ENCODE measurements at regions not wholly inside any gene's neighbourhood (a gene's known extent, or its start where the extent isn't known, plus 50 kb on each side); places are given as distances from the start of the nearest gene placed in this dataset.

- H3K27me3 Mint-ChIP-seq = peaks cover 14% of the 10 kb centered on the region
- ATAC-seq (no peak), DNase-seq (no peak)
- intact Hi-C loops (cut with micrococcal nuclease) = no loop called here
- no peaks in the 10 kb centered on the region for H3K9me3 Mint-ChIP-seq
- TF ChIP-seq CTCF (IDR thresholded peaks at IDR 0.05) = no peak
- no peak overlapping the region for H3K4me3 Mint-ChIP-seq
- POLR2A ChIA-PET = no interaction called here
- H3K27ac Mint-ChIP-seq = no peak overlapping the region
- H3K36me3 Mint-ChIP-seq (ENCODE audit: low read depth) = no peaks in the 10 kb centered on the region
- CTCF ChIA-PET = no interaction called here
- peaks cover 4% of the 10 kb centered on the region for H3K4me1 Mint-ChIP-seq (ENCODE audit: low read depth)
Observed at GRCh38 chr9:19663570-19663969, 125.3 kb downstream of the SLC24A2 start.

- Mint-ChIP-seq H3K36me3 (ENCODE audit: low read depth) (no peaks in the 10 kb centered on the region), H3K27me3 (peaks cover 11% of the 10 kb centered on the region), H3K4me3 (no peak overlapping the region), H3K27ac (no peak overlapping the region), H3K9me3 (no peaks in the 10 kb centered on the region), H3K4me1 (ENCODE audit: low read depth) (peaks cover 4% of the 10 kb centered on the region)
- intact Hi-C loops (cut with micrococcal nuclease) = no loop called here
- ChIA-PET CTCF (interaction anchor here (0.9 kb wide), 1 partner anchor 92 kb away, joined by 3 read pairs; no protein-coding TSS in a partner anchor), POLR2A (no interaction called here)
- TF ChIP-seq CTCF (IDR thresholded peaks at IDR 0.05) = no peak
- ATAC-seq = no peak
- no peak for DNase-seq
Observed at GRCh38 chr9:19662213-19662612, 126.6 kb downstream of the SLC24A2 start.

GRCh38 chr9:19660019-19660418 lies 128.8 kb downstream of the SLC24A2 start:
- Mint-ChIP-seq H3K27me3 (peaks cover 11% of the 10 kb centered on the region), H3K4me1 (ENCODE audit: low read depth) (peaks cover under 1% of the 10 kb centered on the region), H3K36me3 (ENCODE audit: low read depth) (no peaks in the 10 kb centered on the region), H3K9me3 (no peaks in the 10 kb centered on the region), H3K4me3 (no peak overlapping the region), H3K27ac (no peak overlapping the region)
- ChIA-PET POLR2A (no interaction called here), CTCF (no interaction called here)
- no peak for ATAC-seq
- TF ChIP-seq CTCF (IDR thresholded peaks at IDR 0.05) = no peak
- no peak for DNase-seq
- intact Hi-C loops (cut with micrococcal nuclease) = no loop called here

GRCh38 chr9:19656704-19657103 lies 132.1 kb downstream of the SLC24A2 start:
- no peaks in the 10 kb centered on the region for H3K4me1 Mint-ChIP-seq (ENCODE audit: low read depth)
- CTCF ChIA-PET = no interaction called here
- no peak overlapping the region for H3K4me3 Mint-ChIP-seq
- POLR2A ChIA-PET = no interaction called here
- no peaks in the 10 kb centered on the region for H3K9me3 Mint-ChIP-seq
- no peak overlapping the region for H3K27ac Mint-ChIP-seq
- DNase-seq = no peak
- no peaks in the 10 kb centered on the region for H3K36me3 Mint-ChIP-seq (ENCODE audit: low read depth)
- H3K27me3 Mint-ChIP-seq = peaks cover 7% of the 10 kb centered on the region
- no peak for TF ChIP-seq CTCF (IDR thresholded peaks at IDR 0.05)
- ATAC-seq = no peak
- intact Hi-C loops (cut with micrococcal nuclease) = no loop called here

GRCh38 chr9:19651681-19652080 lies 137.2 kb downstream of the SLC24A2 start:
- Mint-ChIP-seq H3K4me1 (ENCODE audit: low read depth) (no peaks in the 10 kb centered on the region), H3K9me3 (no peaks in the 10 kb centered on the region), H3K27me3 (peaks cover 1% of the 10 kb centered on the region), H3K4me3 (no peak overlapping the region), H3K27ac (no peak overlapping the region), H3K36me3 (ENCODE audit: low read depth) (no peaks in the 10 kb centered on the region)
- TF ChIP-seq CTCF (IDR thresholded peaks at IDR 0.05) = no peak
- POLR2A ChIA-PET = no interaction called here
- CTCF ChIA-PET = no interaction called here
- no peak for ATAC-seq
- intact Hi-C loops (cut with micrococcal nuclease) = no loop called here
- no peak for DNase-seq
